NCI-H1092 treated with DMSO at 0.1 percent for 48 hours (cell line): ENCODE measurements at regions not wholly inside any gene's neighbourhood (a gene's known extent, or its start where the extent isn't known, plus 50 kb on each side); places are given as distances from the start of the nearest gene placed in this dataset.

Source experiments
- DNase-seq: peaks from one replicate; lab custom pipeline; 2025; lab: John Stamatoyannopoulos, UW

- no peak for DNase-seq
Observed at GRCh38 chr15:31151301-31152233, 50.0 kb upstream of the TRPM1 start.

GRCh38 chr15:31153531-31153930 is 52.0 kb upstream of the TRPM1 start:
- DNase-seq, result no peak

DNA sequence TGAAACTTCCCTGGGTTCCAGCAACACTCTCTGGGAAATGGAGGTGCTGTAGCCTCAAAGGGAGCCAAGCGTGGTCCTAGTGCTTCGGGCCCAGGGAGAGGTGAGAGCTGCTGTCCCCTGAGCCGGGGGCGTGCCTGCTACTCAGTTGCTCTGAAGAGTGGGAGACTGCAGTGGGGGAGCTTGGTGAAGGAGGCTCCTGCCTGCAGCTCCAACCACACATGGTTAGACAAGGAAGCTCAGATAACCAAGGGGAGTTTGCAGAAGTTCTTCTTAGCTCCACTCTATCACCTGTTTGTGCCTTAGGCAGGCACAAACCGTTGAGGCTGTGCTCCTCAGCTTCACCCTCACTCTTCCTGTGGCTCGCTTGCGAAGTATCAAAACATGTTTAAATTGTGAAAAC is 53.6 kb upstream of the TRPM1 start:
- DNase-seq, result no peak

DNA sequence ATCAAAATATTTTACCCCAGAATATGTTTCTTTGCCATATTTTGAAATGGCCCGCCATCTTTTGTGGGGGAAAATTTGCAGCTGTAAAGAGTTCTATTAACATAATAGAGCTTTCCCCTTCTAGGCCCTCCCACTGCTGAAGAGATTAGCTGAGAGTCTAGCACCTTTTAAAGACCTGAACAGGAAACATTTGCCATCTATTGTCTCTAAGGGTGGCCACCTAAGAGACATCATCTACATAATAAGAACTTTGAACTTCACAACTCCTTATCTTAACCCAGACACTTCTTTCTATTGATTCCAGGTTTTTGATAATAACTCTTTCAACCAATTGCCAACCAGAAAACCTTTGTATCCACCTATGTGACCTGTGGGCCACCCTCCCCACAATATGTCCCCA is 54.7 kb upstream of the TRPM1 start:
- no peak for DNase-seq

DNA sequence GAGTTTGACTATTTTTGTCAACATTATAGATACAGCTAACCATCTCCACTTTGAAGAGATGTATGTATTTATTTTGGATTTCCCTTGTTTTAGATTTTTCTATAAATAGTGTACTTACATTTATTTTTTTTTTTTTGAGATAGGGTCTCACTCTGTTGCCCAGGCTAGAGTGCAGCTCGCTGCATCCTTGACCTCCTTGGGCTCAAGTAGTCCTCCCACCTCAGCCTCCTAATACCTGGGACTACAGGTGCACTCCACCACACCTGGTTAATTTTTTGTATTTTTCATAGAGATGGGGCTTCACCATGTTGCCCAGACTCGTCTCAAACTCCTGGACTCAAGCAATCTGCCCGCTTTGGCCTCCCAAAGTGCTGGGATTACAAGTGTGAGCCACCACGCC is 55.3 kb upstream of the TRPM1 start:
- DNase-seq, result no peak

DNA sequence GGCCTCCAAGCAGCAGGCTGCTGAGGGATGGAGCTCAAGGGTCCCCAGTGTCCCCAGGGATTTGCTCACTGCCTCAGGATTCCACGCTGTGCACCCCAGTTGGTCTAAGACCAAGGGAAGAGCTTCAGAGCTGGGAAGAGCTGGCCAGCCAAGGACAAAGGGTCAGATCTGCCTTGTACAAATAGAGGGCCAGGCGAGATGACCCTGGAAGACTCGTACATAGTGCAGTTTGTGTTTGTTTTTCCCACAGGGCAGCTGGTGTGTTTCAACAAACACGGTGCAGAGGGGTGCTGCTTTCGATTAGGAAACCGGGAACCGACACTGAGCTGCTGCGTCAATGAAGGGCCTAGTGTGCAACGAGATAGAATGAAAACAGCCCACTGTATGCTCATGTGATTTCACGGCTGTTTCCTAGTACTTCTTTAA is 56.1 kb upstream of the TRPM1 start:
- DNase-seq, result peak; percentile 2

GRCh38 chr15:31158858-31159569 is 57.5 kb upstream of the TRPM1 start:
- DNase-seq, result no peak

- no peak for DNase-seq
Observed at GRCh38 chr15:31159837-31160236, 58.3 kb upstream of the TRPM1 start.

- no peak for DNase-seq
Observed at GRCh38 chr15:31160297-31160696, 58.8 kb upstream of the TRPM1 start.

- no peak for DNase-seq
Observed at GRCh38 chr15:31160740-31161495, 59.4 kb upstream of the TRPM1 start.

DNA sequence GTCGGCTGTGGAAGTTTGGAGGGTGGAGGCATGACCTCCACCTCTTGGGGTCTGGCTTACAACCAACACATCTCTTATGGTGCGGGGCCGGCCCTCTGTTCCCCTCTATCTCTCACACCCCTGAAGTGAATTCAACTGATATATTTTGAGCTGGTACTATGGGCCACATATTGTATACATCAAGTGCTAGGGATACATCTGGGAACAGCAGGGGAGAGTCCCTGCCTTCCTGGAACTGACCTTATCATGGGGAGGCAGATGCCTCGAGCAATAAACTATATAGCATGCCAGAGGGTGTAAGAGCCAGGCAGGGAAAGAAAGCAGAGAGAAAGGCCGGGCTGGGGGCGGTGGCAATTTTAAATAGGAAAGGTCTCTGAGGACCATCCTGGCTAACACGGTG is 60.4 kb upstream of the TRPM1 start:
- no peak for DNase-seq

GRCh38 chr15:31162721-31163510 is 61.4 kb upstream of the TRPM1 start:
- no peak for DNase-seq

DNA sequence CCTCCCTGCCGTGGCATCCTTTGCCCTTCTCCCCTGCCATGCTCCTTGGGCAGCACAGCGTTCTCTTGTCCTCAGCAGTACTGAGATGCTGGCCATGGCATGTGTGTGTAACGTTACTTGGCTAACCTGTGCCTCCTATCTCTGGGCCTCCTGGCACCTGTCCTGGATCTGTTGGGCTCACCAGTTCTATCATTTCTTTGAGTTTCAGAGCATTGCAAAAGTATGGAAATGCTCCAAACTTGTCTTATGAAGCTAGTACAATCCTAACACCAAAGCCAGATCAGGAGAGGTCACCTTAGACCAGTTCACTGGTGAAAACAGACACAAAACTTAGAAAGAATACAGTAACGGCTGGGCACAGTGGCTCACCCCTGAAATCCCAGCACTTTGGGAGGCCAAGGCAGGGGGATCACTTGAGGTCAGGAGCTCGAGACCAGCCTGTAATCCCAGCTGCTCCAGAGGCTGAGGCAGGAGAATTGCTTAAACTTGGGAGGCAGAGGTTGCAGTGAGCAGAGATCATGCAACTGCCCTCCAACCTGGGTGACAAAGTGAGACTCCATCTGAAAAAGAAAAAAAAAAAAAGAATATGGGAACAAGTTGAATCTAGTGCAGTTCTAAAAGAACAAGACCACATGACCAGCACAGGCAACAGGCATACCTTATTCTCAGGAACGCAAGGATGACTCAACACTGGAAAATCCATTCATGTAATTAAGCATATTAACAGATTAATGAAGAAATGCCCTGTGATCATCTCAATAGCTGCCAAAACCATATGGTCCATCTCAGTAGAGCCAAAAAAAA is 62.4 kb upstream of the TRPM1 start:
- DNase-seq, result no peak

DNA sequence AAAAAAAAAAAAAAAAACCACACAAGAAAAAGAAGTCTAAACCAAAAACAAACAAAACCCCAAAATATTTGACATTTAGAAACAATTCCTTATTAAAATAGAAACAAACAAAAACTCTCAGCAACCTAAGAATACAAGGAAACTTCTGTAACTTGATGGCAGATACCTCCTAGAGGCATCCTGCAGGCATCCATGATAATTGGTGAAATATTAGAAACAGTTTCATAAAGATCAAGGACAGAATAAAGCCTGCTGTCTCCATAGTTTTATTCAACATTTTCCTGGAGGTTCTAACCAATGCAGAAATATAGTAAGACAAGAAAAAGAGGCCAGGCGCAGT is 63.0 kb upstream of the TRPM1 start:
- no peak for DNase-seq

DNA sequence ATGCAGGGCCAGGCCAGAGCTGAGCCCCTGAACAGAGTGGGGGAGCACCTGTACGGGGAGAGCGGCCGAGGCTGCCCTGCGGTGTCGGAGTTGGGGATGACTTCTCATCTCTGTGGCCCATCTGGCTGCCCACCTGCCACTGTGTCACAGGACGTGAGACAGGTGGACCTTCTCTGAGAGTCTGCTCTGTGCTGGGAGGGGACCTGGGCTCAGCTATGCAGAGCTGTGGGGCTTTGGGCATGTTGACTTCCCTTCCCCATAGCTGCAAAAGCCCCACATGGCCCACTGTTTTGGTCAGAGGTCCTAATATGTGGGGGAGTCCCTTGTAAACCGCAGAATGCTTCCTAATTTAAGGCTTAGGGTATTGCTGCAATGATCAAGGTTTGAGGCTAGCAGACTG is 68.0 kb upstream of the TRPM1 start:
- no peak for DNase-seq

GRCh38 chr15:31171731-31172130 is 70.2 kb upstream of the TRPM1 start:
- DNase-seq, result no peak

- DNase-seq, result no peak
Observed at GRCh38 chr15:31172606-31173005, 71.1 kb upstream of the TRPM1 start.

- DNase-seq, result no peak
Observed at GRCh38 chr15:31173790-31174450, 72.4 kb upstream of the TRPM1 start.

DNA sequence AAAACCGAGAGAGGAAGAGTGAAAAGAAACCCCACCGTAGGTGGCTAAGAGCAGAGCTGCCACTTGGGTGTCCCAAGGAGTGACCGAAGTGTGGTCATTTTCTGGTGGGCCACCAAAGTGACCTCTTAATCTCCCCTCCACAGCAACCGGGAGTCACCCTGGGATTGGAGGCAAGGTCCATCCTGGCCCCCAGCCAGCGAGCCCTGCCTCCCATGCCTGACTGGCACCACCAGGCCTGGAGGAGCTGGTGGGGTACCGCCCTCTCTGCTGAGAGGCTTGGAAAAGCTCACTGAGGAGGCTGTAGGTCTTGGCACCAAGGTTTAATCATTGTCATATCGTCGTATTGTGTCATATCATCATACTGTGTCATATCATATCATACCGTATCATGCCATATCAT is 74.0 kb upstream of the TRPM1 start:
- DNase-seq, result no peak

DNA sequence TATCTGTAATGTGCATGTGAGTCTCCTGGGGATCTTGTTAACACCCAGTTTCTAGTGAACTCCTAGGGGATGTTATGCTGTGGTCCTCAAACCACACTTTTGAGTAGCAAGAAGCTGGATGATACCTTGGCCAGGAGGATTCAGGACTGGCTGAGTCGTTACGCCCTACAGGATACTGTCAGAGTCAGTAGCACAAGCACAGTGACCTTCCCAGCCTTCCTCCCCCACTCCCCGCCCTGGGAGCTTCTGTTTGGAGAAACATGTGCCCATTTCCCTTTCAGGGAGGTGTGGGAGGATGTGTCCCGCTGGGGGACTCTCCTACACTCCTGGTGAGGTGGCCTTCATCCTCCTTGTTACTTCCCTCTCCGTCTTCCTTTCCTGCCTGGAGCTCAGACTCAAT is 76.4 kb upstream of the TRPM1 start:
- DNase-seq, result no peak

GRCh38 chr15:31178705-31179104 is 77.2 kb upstream of the TRPM1 start:
- DNase-seq, result no peak
